ENCODE measurements at regions not wholly inside any gene's neighbourhood (a gene's known extent, or its start where the extent isn't known, plus 50 kb on each side); places are given as distances from the start of the nearest gene placed in this dataset.

DNA sequence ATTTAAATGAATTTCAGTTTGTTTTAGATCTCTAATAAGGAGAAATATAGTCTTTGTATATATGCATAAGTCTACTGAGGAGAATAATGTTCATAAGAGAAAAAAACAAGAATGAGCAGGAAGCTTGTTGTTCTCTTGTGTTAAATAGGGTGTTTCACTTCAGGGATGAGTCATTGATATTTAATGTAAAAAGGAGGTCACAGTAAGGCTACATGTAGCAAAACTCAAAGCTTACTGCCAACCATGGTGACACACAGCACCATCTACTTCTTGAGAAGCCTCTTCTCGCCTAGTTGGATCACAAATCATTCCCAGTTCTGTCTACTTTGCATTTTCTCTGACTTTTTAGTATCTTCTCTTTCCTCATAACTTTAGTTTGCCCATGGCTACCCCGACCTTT is 1466.0 kb upstream of the C9orf72 start:
- no peaks in the 10 kb centered on the region for H3K36me3 ChIP-seq
- 66% methylated on average over 2 of the region's 2 CpGs for WGBS
- intact Hi-C loops (cut with DNase I), result no loop called here
- no peak overlapping the region for H3K27ac ChIP-seq (replicated peaks in 1 of 4)
- no peaks in the 10 kb centered on the region for H3K9me3 ChIP-seq
- no peaks in the 10 kb centered on the region for H3K27me3 ChIP-seq
- TF ChIP-seq POLR2AphosphoS5 (IDR thresholded peaks at IDR 0.05), result no peak
- TF ChIP-seq CTCF (IDR thresholded peaks at IDR 0.05), result no peak
- no peak for TF ChIP-seq EP300 (IDR thresholded peaks at IDR 0.05)
- no peak for TF ChIP-seq POLR2A (IDR thresholded peaks at IDR 0.05; ENCODE audit: low read depth)
- DNase-seq (ENCODE audit: extremely low spot score), result no peak
- H3K4me3 ChIP-seq, result no peak overlapping the region
- H3K4me1 ChIP-seq, result no peaks in the 10 kb centered on the region

DNA sequence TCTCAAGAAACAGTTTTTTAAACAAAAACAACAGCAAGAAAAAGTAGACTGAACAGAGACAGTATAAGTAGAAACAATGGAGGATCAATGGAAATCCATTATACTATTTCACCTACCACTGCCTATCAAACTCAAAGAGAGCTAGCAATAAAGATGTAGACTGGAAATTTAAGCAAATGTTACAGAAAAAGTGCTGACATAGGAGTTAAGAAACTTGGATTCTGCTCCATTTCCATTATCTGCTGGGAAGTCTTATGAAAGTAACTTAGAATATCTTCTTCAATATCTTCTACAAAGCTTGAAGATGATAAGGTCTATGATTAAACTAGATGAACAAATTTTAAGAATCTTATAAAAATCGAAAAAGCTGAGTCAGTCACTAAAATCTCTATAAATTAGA is 1469.8 kb upstream of the C9orf72 start:
- Histone ChIP-seq H3K4me3 (no peak overlapping the region), H3K9me3 (no peaks in the 10 kb centered on the region), H3K4me1 (no peaks in the 10 kb centered on the region), H3K27me3 (no peaks in the 10 kb centered on the region), H3K27ac (replicated peaks in 1 of 4) (no peak overlapping the region), H3K36me3 (no peaks in the 10 kb centered on the region)
- 76% methylated on average over 1 of the region's 1 CpG for WGBS
- intact Hi-C loops (cut with DNase I), result no loop called here
- DNase-seq (ENCODE audit: extremely low spot score), result no peak
- TF ChIP-seq EP300 (IDR thresholded peaks at IDR 0.05), result no peak
- TF ChIP-seq POLR2A (IDR thresholded peaks at IDR 0.05; ENCODE audit: low read depth), result no peak
- no peak for TF ChIP-seq POLR2AphosphoS5 (IDR thresholded peaks at IDR 0.05)
- no peak for TF ChIP-seq CTCF (IDR thresholded peaks at IDR 0.05)

DNA sequence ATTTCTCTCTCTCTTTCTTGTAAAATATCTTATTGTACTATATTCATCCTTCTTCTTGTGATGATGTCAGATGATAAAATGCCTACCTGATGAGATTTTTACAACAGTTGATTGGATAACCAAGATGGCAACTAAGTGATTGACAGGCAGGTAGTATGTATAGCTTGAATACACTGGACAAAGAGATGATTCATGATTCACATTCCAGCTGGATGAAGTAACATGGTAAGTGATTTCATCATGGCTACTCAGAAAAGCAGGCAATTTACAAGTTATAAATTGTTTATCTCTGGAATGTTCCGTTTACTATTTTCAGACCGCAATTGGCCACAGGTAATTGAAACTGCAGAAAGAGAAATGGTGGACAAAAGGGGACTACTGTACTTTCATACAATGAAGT is 1471.7 kb upstream of the C9orf72 start:
- intact Hi-C loops (cut with DNase I), result no loop called here
- TF ChIP-seq CTCF (IDR thresholded peaks at IDR 0.05) (no peak), POLR2A (IDR thresholded peaks at IDR 0.05; ENCODE audit: low read depth) (no peak), POLR2AphosphoS5 (IDR thresholded peaks at IDR 0.05) (no peak)
- no peaks in the 10 kb centered on the region for H3K27me3 ChIP-seq
- H3K4me1 ChIP-seq, result no peaks in the 10 kb centered on the region
- no peak overlapping the region for H3K4me3 ChIP-seq
- no peaks in the 10 kb centered on the region for H3K36me3 ChIP-seq
- no peaks in the 10 kb centered on the region for H3K9me3 ChIP-seq
- DNase-seq (ENCODE audit: extremely low spot score), result no peak
- 86% methylated on average over 2 of the region's 2 CpGs for WGBS
- H3K27ac ChIP-seq (replicated peaks in 1 of 4), result no peak overlapping the region

DNA sequence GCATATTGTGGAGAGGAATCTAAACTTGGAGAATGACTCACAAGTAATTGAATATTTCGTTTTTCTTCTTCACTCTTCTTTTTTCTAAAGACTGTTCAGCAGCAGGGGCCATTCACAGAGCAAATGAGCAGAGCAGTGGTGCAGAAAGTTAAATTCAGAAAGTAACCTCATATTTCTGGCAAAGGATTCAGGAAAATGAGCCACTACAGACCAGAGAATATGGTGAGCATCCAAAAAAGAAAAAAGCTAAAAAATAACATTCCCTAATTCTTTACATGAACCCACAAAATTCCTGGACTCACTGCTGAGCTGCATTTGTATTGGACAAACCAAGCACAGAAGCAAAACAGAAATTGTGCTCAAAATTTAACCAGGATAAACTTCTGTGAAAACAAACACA is 1486.8 kb upstream of the C9orf72 start:
- 47% methylated on average over 1 of the region's 1 CpG for WGBS
- DNase-seq (ENCODE audit: extremely low spot score), result no peak
- H3K4me1 ChIP-seq, result no peaks in the 10 kb centered on the region
- intact Hi-C loops (cut with DNase I), result no loop called here
- H3K27ac ChIP-seq (replicated peaks in 1 of 4), result no peak overlapping the region
- no peak overlapping the region for H3K4me3 ChIP-seq
- no peak for TF ChIP-seq POLR2A (IDR thresholded peaks at IDR 0.05; ENCODE audit: low read depth)
- no peak for TF ChIP-seq CTCF (IDR thresholded peaks at IDR 0.05)
- TF ChIP-seq POLR2AphosphoS5 (IDR thresholded peaks at IDR 0.05), result no peak
- no peak for TF ChIP-seq EP300 (IDR thresholded peaks at IDR 0.05)
- H3K9me3 ChIP-seq, result no peaks in the 10 kb centered on the region
- no peaks in the 10 kb centered on the region for H3K36me3 ChIP-seq
- no peaks in the 10 kb centered on the region for H3K27me3 ChIP-seq

- no peaks in the 10 kb centered on the region for H3K36me3 ChIP-seq
- no peak overlapping the region for H3K27ac ChIP-seq (replicated peaks in 1 of 4)
- 41% methylated on average over 1 of the region's 1 CpG for WGBS
- H3K4me1 ChIP-seq, result no peaks in the 10 kb centered on the region
- intact Hi-C loops (cut with DNase I), result no loop called here
- H3K9me3 ChIP-seq, result no peaks in the 10 kb centered on the region
- DNase-seq (ENCODE audit: extremely low spot score), result no peak
- no peaks in the 10 kb centered on the region for H3K27me3 ChIP-seq
- TF ChIP-seq POLR2A (IDR thresholded peaks at IDR 0.05; ENCODE audit: low read depth) (no peak), EP300 (IDR thresholded peaks at IDR 0.05) (no peak), CTCF (IDR thresholded peaks at IDR 0.05) (no peak), POLR2AphosphoS5 (IDR thresholded peaks at IDR 0.05) (no peak)
- H3K4me3 ChIP-seq, result no peak overlapping the region
Observed at GRCh38 chr9:29062446-29062845, 1489.2 kb upstream of the C9orf72 start.

Data from esophagus muscularis mucosa (tissue), 4 donors.